HepG2 (cell line): ENCODE measurements at regions not wholly inside any gene's neighbourhood (a gene's known extent, or its start where the extent isn't known, plus 50 kb on each side); places are given as distances from the start of the nearest gene placed in this dataset.

Source experiments
- ATAC-seq: fragments of 200-7000 bp; cut with Tn5 transposase; 3 replicates; pipeline ENCODE4 v1.9.1; 2020; ENCODE audit warnings: mild to moderate bottlenecking, moderate library complexity
- BruUV-seq: library from RNA; stranded (reverse); fragments of 400-500 nt; replicated peaks from 2 replicates; lab custom pipeline; 2021; lab: Mats Ljungman, UMichigan
- CTCF ChIA-PET: fragments of 300-600 bp; formaldehyde crosslinking; extraction: SDS; loops from one replicate; lab custom pipeline; 2021; ENCODE audit warnings: low total read pairs, inconsistent platforms, low intra/inter-chr PET ratio; lab: Yijun Ruan, JAX
- POLR2A ChIA-PET: fragments of 350-600 bp; sonication (Branson Sonifier 250); formaldehyde crosslinking; loops from one replicate; lab custom pipeline; 2020; ENCODE audit warnings: antibody characterized with exemption, inconsistent platforms; lab: Yijun Ruan, JAX
- DNase-seq: peaks from one replicate; pipeline ENCODE4 v3.0.0-alpha.2; 2015; ENCODE audit warnings: low spot score
- FAIRE-seq: peaks from 3 replicates; lab custom pipeline; 2011; peaks lifted over from hg19 to GRCh38; lab: Jason Lieb, UNC
- H2AFZ ChIP-seq: one replicate; pipeline ENCODE4 v1.6.1; 2011; ENCODE audit warnings: low read length, inconsistent platforms
- H3K27ac ChIP-seq: fragments of 300-600 bp; 3 replicates; pipeline ENCODE4 v1.8.0; 2011; ENCODE audit warnings: mixed run types, mild to moderate bottlenecking, mixed read lengths, low read length, inconsistent platforms; ENCODE audit not compliant: insufficient read depth; ENCODE audit errors: extremely low read length
- H3K27me3 ChIP-seq, 2 experiments: fragments of 200-600 bp in 1 of 2; 2 replicates in 1 of 2; 3 replicates in 1 of 2; pipeline versions ENCODE4 v1.6.0 to v1.8.0; 2011; ENCODE audit warnings: low read length in 2 of 2, mild to moderate bottlenecking in 2 of 2, moderate library complexity in 2 of 2, inconsistent platforms in 1 of 2; ENCODE audit not compliant: insufficient read depth in 2 of 2, control insufficient read depth in 1 of 2
- H3K36me3 ChIP-seq, 2 experiments: fragments of 200-600 bp in 1 of 2; replicated peaks in 1 of 2; 2 replicates in 1 of 2; 3 replicates in 1 of 2; pipeline versions ENCODE4 v1.5.1 to v1.8.0; 2011; ENCODE audit warnings: low read length in 2 of 2, inconsistent platforms in 1 of 2; ENCODE audit not compliant: insufficient read depth in 2 of 2, control insufficient read depth in 1 of 2
- H3K4me1 ChIP-seq: 2 replicates; pipeline ENCODE4 v1.5.1; 2012; ENCODE audit warnings: low read length, inconsistent platforms; ENCODE audit not compliant: insufficient read depth
- H3K4me2 ChIP-seq: 2 replicates; pipeline ENCODE4 v1.6.0; 2011; ENCODE audit warnings: low read depth, low read length, inconsistent platforms
- H3K4me3 ChIP-seq, 3 experiments: fragments of 200-600 bp in 1 of 3; sonication (generic), shearing (Covaris generic) in 1 of 3; replicated peaks in 1 of 3; 2 replicates each; pipeline ENCODE4 v1.5.1; 2011 to 2016; ENCODE audit warnings: low read length in 3 of 3, inconsistent platforms in 2 of 3, low read depth in 2 of 3, mild to moderate bottlenecking in 2 of 3, control low read depth in 1 of 3, mixed read lengths in 1 of 3; ENCODE audit not compliant: insufficient read depth in 1 of 3
- H3K79me2 ChIP-seq: one replicate; pipeline ENCODE4 v1.6.1; 2011; ENCODE audit warnings: low read length, inconsistent platforms; ENCODE audit not compliant: insufficient read depth
- H3K9ac ChIP-seq: 2 replicates; pipeline ENCODE4 v1.6.0; 2011; ENCODE audit warnings: mild to moderate bottlenecking, low read depth, low read length, inconsistent platforms; ENCODE audit not compliant: insufficient read depth
- H3K9me3 ChIP-seq: 2 replicates; pipeline ENCODE4 v1.5.1; 2012; ENCODE audit warnings: mild to moderate bottlenecking, low read length
- H4K20me1 ChIP-seq: 2 replicates; pipeline ENCODE4 v1.6.0; 2011; ENCODE audit warnings: inconsistent platforms, mild to moderate bottlenecking, low read length, moderate library complexity; ENCODE audit not compliant: insufficient read depth
- BCLAF1 ChIP-seq: fragments of 450-650 bp; IDR thresholded peaks from 2 replicates; pipeline ENCODE4 v1.6.1; 2017; ENCODE audit warnings: mild to moderate bottlenecking
- HOXA5 ChIP-seq: sonication (generic); formaldehyde crosslinking; IDR thresholded peaks from 2 replicates; pipeline ENCODE4 v1.4.0; 2020; ENCODE audit warnings: missing genetic modification reagents
- JUNB ChIP-seq: sonication (generic); formaldehyde crosslinking; IDR thresholded peaks from 2 replicates; pipeline ENCODE4 v1.8.0; 2022; ENCODE audit warnings: missing genetic modification reagents, mild to moderate bottlenecking, borderline replicate concordance
- KLF13 ChIP-seq: sonication (generic); formaldehyde crosslinking; IDR thresholded peaks from 2 replicates; pipeline ENCODE4 v1.4.0; 2020; ENCODE audit warnings: mild to moderate bottlenecking, missing genetic modification reagents
- MTA3 ChIP-seq: sonication (generic); formaldehyde crosslinking; IDR thresholded peaks from 2 replicates; pipeline ENCODE4 v1.4.0; 2020; ENCODE audit warnings: missing genetic modification reagents
- TGIF2 ChIP-seq: IDR thresholded peaks from 2 replicates; pipeline ENCODE4 v1.6.1; 2016; ENCODE audit warnings: control low read depth, missing compliant biosample characterization
- ZNF549 ChIP-seq: sonication (generic); formaldehyde crosslinking; IDR thresholded peaks from 2 replicates; pipeline ENCODE4 v1.5.0; 2020; ENCODE audit warnings: missing genetic modification reagents
- ZSCAN21 ChIP-seq: sonication (generic); formaldehyde crosslinking; IDR thresholded peaks from 2 replicates; pipeline ENCODE4 v1.8.0; 2022; ENCODE audit warnings: mild to moderate bottlenecking, missing genetic modification reagents, moderate library complexity, borderline replicate concordance
- WGBS: methylation state at CpG from one replicate; pipeline ENCODE4 v1.1.6; 2017; ENCODE audit warnings: low lambda C conversion rate; 5-methylcytosine and 5-hydroxymethylcytosine counted together
- in situ Hi-C: cut with HindIII; loops from 2 replicates; pipeline ENCODE4 v1.10.0; 2017; ENCODE audit warnings: low pct_unique_long_range_greater_than_20kb; ENCODE audit not compliant: extremely low pct_ligation_motif_present
- intact Hi-C: fragments of 100-400 bp; cut with micrococcal nuclease; formaldehyde crosslinking; loops from one replicate; pipeline ENCODE4 v1.10.0; 2022; ENCODE audit not compliant: unreplicated experiment

- WGBS = 87% methylated on average over 4 of the region's 4 CpGs
- H4K20me1 ChIP-seq = no peaks in the 10 kb centered on the region
Measured at GRCh38 chr2:85950743-85951142, 62.0 kb upstream of the ST3GAL5 start.

More at GRCh38 chr2:85950743-85951142, 62.0 kb upstream of the ST3GAL5 start:
- Histone ChIP-seq H3K4me1 (peaks cover 57% of the 10 kb centered on the region), H3K4me3 (no peak overlapping the region), H3K9ac (no peak overlapping the region), H3K79me2 (no peaks in the 10 kb centered on the region), H3K27ac (no peak overlapping the region), H3K36me3 (no peaks in the 10 kb centered on the region), H2AFZ (no peak overlapping the region), H3K27me3 (no peaks in the 10 kb centered on the region), H3K9me3 (no peaks in the 10 kb centered on the region), H3K4me2 (no peak overlapping the region)
- ChIA-PET POLR2A (no interaction called here), CTCF (no interaction called here)
- ATAC-seq (no peak), FAIRE-seq (no peak), DNase-seq (no peak)
- no peak for TF ChIP-seq ZSCAN21
- no peak for TF ChIP-seq ZNF549 (CRISPR knock-in tag)
- no peak for TF ChIP-seq HOXA5
- TF ChIP-seq JUNB = no peak
- TF ChIP-seq KLF13 = no peak
- TF ChIP-seq BCLAF1 = no peak
- no peak for TF ChIP-seq TGIF2
- TF ChIP-seq MTA3 (CRISPR knock-in tag) = no peak
- in situ Hi-C loops (no loop called here), intact Hi-C loops (no loop called here)
- BruUV-seq = no TSS peak
